Nephron (organoid): ENCODE measurements at regions not wholly inside any gene's neighbourhood (a gene's known extent, or its start where the extent isn't known, plus 50 kb on each side); places are given as distances from the start of the nearest gene placed in this dataset.
"Not testable (repeated sequence)": the region's sequence is repeated elsewhere in the genome, so short reads cannot be mapped to it uniquely, and the experiment has no call there.

Experiments
- H3K27ac Mint-ChIP-seq, 3 experiments: 2 replicates each; pipeline ENCODE4 v1.8.0; 2020; ENCODE audit warnings: mixed read lengths in 3 of 3, mild to moderate bottlenecking in 2 of 3, moderate library complexity in 1 of 3
- H3K27me3 Mint-ChIP-seq: 2 replicates; pipeline ENCODE4 v1.8.0; 2021; ENCODE audit warnings: low read depth, mild to moderate bottlenecking, moderate library complexity, mixed read lengths
- H3K36me3 Mint-ChIP-seq: 2 replicates; pipeline ENCODE4 v1.8.0; 2020; ENCODE audit warnings: low read depth, mixed read lengths
- H3K4me1 Mint-ChIP-seq: 2 replicates; pipeline ENCODE4 v1.8.0; 2020; ENCODE audit warnings: mixed read lengths
- H3K4me3 Mint-ChIP-seq, 3 experiments: 2 replicates each; pipeline ENCODE4 v1.8.0; 2020; ENCODE audit warnings: mild to moderate bottlenecking in 3 of 3, mixed read lengths in 3 of 3, moderate library complexity in 2 of 3
- H3K9me3 Mint-ChIP-seq: 2 replicates; pipeline ENCODE4 v1.8.0; 2020; ENCODE audit warnings: mixed read lengths
- CTCF ChIP-seq, 3 experiments: fragments of 200-600 bp; sonication (generic); IDR thresholded peaks; one replicate each; pipeline ENCODE4 v1.5.0; 2021; ENCODE audit warnings: antibody characterized with exemption in 3 of 3; ENCODE audit not compliant: unreplicated experiment in 3 of 3

- H3K4me1 Mint-ChIP-seq, result peaks cover 5% of the 10 kb centered on the region
- H3K4me3 Mint-ChIP-seq, result no peak overlapping the region
- no peaks in the 10 kb centered on the region for H3K36me3 Mint-ChIP-seq
- H3K27ac Mint-ChIP-seq, result no peak overlapping the region
- TF ChIP-seq CTCF (IDR thresholded peaks at IDR 0.05; ENCODE audit: unreplicated experiment in 3 of 3), result no peak
- H3K27me3 Mint-ChIP-seq, result peaks cover 4% of the 10 kb centered on the region
- H3K9me3 Mint-ChIP-seq, result no peaks in the 10 kb centered on the region
Observed at GRCh38 chr6:115441651-115442050, 619.0 kb downstream of the FRK start.

DNA sequence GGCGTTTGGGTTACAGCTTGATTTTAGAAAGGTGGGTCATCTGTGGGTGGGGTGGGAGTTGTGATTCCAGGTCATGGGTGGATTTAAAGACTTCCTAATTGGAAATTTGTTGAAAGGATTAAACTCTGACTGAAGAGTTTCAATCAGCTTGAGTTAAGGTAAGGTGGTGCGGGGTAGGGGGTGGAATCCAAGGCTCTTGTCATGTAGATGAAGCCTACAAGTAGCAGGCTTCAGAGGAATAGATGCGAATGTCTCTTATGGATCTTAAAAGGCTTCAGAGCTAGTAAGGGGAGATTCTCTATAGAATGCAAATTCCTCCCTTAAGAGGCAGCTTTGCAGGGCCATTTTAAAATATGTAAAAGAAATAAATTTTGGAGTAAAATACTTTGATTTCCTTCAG lies 645.3 kb downstream of the FRK start:
- no peaks in the 10 kb centered on the region for H3K36me3 Mint-ChIP-seq
- H3K27ac Mint-ChIP-seq, result no peak overlapping the region
- H3K27me3 Mint-ChIP-seq, result no peaks in the 10 kb centered on the region
- H3K9me3 Mint-ChIP-seq, result peaks cover 5% of the 10 kb centered on the region
- no peak for TF ChIP-seq CTCF (IDR thresholded peaks at IDR 0.05; ENCODE audit: unreplicated experiment in 3 of 3)
- no peak overlapping the region for H3K4me3 Mint-ChIP-seq
- no peaks in the 10 kb centered on the region for H3K4me1 Mint-ChIP-seq

GRCh38 chr6:115414916-115415315 lies 645.8 kb downstream of the FRK start:
- not testable (repeated sequence) for H3K27ac Mint-ChIP-seq, H3K4me1 Mint-ChIP-seq, H3K27me3 Mint-ChIP-seq, H3K4me3 Mint-ChIP-seq, H3K36me3 Mint-ChIP-seq, H3K9me3 Mint-ChIP-seq

DNA sequence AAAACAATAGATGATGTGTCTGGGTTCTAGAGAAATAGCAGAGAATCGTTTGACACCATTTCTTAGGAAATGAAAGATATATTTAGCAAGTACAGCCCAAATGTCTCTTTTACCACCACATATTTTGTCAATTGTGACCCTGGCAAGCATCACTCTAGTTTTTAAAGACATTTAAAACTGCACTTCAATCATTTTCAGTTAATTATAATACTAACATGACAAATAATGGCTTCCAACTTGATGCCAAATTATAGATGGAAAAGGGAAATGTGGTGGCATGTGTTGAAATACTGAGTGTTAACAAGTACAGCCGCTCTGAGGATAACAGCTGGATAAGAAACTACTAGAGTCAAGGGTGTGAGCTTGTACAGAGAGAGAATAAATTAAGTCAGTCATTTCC lies 648.9 kb downstream of the FRK start:
- Mint-ChIP-seq H3K4me3 (no peak overlapping the region), H3K27me3 (no peaks in the 10 kb centered on the region), H3K36me3 (no peaks in the 10 kb centered on the region), H3K9me3 (peaks cover 1% of the 10 kb centered on the region), H3K4me1 (no peaks in the 10 kb centered on the region), H3K27ac (no peak overlapping the region)
- TF ChIP-seq CTCF (IDR thresholded peaks at IDR 0.05; ENCODE audit: unreplicated experiment in 3 of 3), result no peak

DNA sequence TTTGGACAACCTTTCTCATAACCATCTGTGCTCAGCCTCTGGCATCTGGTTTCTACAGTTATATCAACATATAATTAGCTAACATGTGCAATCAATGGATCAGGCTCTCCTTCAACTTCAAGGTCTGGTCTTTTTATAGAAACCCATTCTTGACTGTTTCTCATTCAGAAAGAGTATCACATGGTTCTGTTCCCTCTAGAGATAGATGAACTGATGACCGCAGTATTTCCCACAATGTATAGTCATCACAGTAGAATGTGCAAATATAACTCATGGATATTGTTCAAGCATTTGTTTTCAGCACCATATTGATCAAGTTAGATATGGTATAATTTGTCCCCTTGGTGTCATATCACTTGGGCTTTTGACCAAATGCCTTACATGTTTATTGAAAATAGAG lies 656.2 kb downstream of the FRK start:
- no peaks in the 10 kb centered on the region for H3K27me3 Mint-ChIP-seq
- no peaks in the 10 kb centered on the region for H3K4me1 Mint-ChIP-seq
- no peak overlapping the region for H3K4me3 Mint-ChIP-seq
- H3K9me3 Mint-ChIP-seq, result peaks cover 9% of the 10 kb centered on the region
- no peak overlapping the region for H3K27ac Mint-ChIP-seq
- no peak for TF ChIP-seq CTCF (IDR thresholded peaks at IDR 0.05; ENCODE audit: unreplicated experiment in 3 of 3)
- H3K36me3 Mint-ChIP-seq, result no peaks in the 10 kb centered on the region

GRCh38 chr6:115398607-115399006 lies 662.1 kb downstream of the FRK start:
- Mint-ChIP-seq H3K9me3 (peaks cover 18% of the 10 kb centered on the region), H3K36me3 (no peaks in the 10 kb centered on the region), H3K4me1 (no peaks in the 10 kb centered on the region), H3K27me3 (no peaks in the 10 kb centered on the region), H3K4me3 (no peak overlapping the region), H3K27ac (no peak overlapping the region)
- TF ChIP-seq CTCF (IDR thresholded peaks at IDR 0.05; ENCODE audit: unreplicated experiment in 3 of 3), result no peak
